HepG2 (cell line): ENCODE measurements at regions not wholly inside any gene's neighbourhood (a gene's known extent, or its start where the extent isn't known, plus 50 kb on each side); places are given as distances from the start of the nearest gene placed in this dataset.

Experiments
- ATAC-seq: fragments of 200-7000 bp; cut with Tn5 transposase; 3 replicates; pipeline ENCODE4 v1.9.1; 2020; ENCODE audit warnings: mild to moderate bottlenecking, moderate library complexity
- BruUV-seq: library from RNA; stranded (reverse); fragments of 400-500 nt; replicated peaks from 2 replicates; lab custom pipeline; 2021; lab: Mats Ljungman, UMichigan
- CTCF ChIA-PET: fragments of 300-600 bp; formaldehyde crosslinking; extraction: SDS; loops from one replicate; lab custom pipeline; 2021; ENCODE audit warnings: low total read pairs, inconsistent platforms, low intra/inter-chr PET ratio; lab: Yijun Ruan, JAX
- POLR2A ChIA-PET: fragments of 350-600 bp; sonication (Branson Sonifier 250); formaldehyde crosslinking; loops from one replicate; lab custom pipeline; 2020; ENCODE audit warnings: antibody characterized with exemption, inconsistent platforms; lab: Yijun Ruan, JAX
- DNase-seq: peaks from one replicate; pipeline ENCODE4 v3.0.0-alpha.2; 2015; ENCODE audit warnings: low spot score
- FAIRE-seq: peaks from 3 replicates; lab custom pipeline; 2011; peaks lifted over from hg19 to GRCh38; lab: Jason Lieb, UNC
- H2AFZ ChIP-seq: one replicate; pipeline ENCODE4 v1.6.1; 2011; ENCODE audit warnings: low read length, inconsistent platforms
- H3K27ac ChIP-seq: fragments of 300-600 bp; 3 replicates; pipeline ENCODE4 v1.8.0; 2011; ENCODE audit warnings: mixed run types, mild to moderate bottlenecking, mixed read lengths, low read length, inconsistent platforms; ENCODE audit not compliant: insufficient read depth; ENCODE audit errors: extremely low read length
- H3K27me3 ChIP-seq, 2 experiments: fragments of 200-600 bp in 1 of 2; 2 replicates in 1 of 2; 3 replicates in 1 of 2; pipeline versions ENCODE4 v1.6.0 to v1.8.0; 2011; ENCODE audit warnings: low read length in 2 of 2, mild to moderate bottlenecking in 2 of 2, moderate library complexity in 2 of 2, inconsistent platforms in 1 of 2; ENCODE audit not compliant: insufficient read depth in 2 of 2, control insufficient read depth in 1 of 2
- H3K36me3 ChIP-seq, 2 experiments: fragments of 200-600 bp in 1 of 2; replicated peaks in 1 of 2; 2 replicates in 1 of 2; 3 replicates in 1 of 2; pipeline versions ENCODE4 v1.5.1 to v1.8.0; 2011; ENCODE audit warnings: low read length in 2 of 2, inconsistent platforms in 1 of 2; ENCODE audit not compliant: insufficient read depth in 2 of 2, control insufficient read depth in 1 of 2
- H3K4me1 ChIP-seq: 2 replicates; pipeline ENCODE4 v1.5.1; 2012; ENCODE audit warnings: low read length, inconsistent platforms; ENCODE audit not compliant: insufficient read depth
- H3K4me2 ChIP-seq: 2 replicates; pipeline ENCODE4 v1.6.0; 2011; ENCODE audit warnings: low read depth, low read length, inconsistent platforms
- H3K4me3 ChIP-seq, 3 experiments: fragments of 200-600 bp in 1 of 3; sonication (generic), shearing (Covaris generic) in 1 of 3; replicated peaks in 1 of 3; 2 replicates each; pipeline ENCODE4 v1.5.1; 2011 to 2016; ENCODE audit warnings: low read length in 3 of 3, inconsistent platforms in 2 of 3, low read depth in 2 of 3, mild to moderate bottlenecking in 2 of 3, control low read depth in 1 of 3, mixed read lengths in 1 of 3; ENCODE audit not compliant: insufficient read depth in 1 of 3
- H3K79me2 ChIP-seq: one replicate; pipeline ENCODE4 v1.6.1; 2011; ENCODE audit warnings: low read length, inconsistent platforms; ENCODE audit not compliant: insufficient read depth
- H3K9ac ChIP-seq: 2 replicates; pipeline ENCODE4 v1.6.0; 2011; ENCODE audit warnings: mild to moderate bottlenecking, low read depth, low read length, inconsistent platforms; ENCODE audit not compliant: insufficient read depth
- H3K9me3 ChIP-seq: 2 replicates; pipeline ENCODE4 v1.5.1; 2012; ENCODE audit warnings: mild to moderate bottlenecking, low read length
- H4K20me1 ChIP-seq: 2 replicates; pipeline ENCODE4 v1.6.0; 2011; ENCODE audit warnings: inconsistent platforms, mild to moderate bottlenecking, low read length, moderate library complexity; ENCODE audit not compliant: insufficient read depth
- DNMT3B ChIP-seq: conservative IDR thresholded peaks from 2 replicates; pipeline ENCODE4 v1.6.1; 2016; ENCODE audit warnings: missing biosample characterization, control low read depth
- ELF1 ChIP-seq: sonication (generic); formaldehyde crosslinking; IDR thresholded peaks from 2 replicates; pipeline ENCODE4 v1.4.0; 2020; ENCODE audit warnings: missing genetic modification reagents
- HNRNPLL ChIP-seq: fragments of 200-400 bp; formaldehyde crosslinking; IDR thresholded peaks from 2 replicates; pipeline ENCODE4 v1.6.1; 2017; ENCODE audit warnings: mild to moderate bottlenecking, low read depth, low read length; ENCODE audit not compliant: poor library complexity, severe bottlenecking
- IKZF1 ChIP-seq: fragments of 450-650 bp; IDR thresholded peaks from 2 replicates; pipeline ENCODE4 v1.7.1; 2016
- KDM5B ChIP-seq: sonication (generic); formaldehyde crosslinking; IDR thresholded peaks from 2 replicates; pipeline ENCODE4 v1.4.0; 2020; ENCODE audit warnings: missing genetic modification reagents, mild to moderate bottlenecking, borderline replicate concordance
- MEIS2 ChIP-seq: sonication (generic); formaldehyde crosslinking; IDR thresholded peaks from 2 replicates; pipeline ENCODE4 v1.9.0; 2021; ENCODE audit warnings: mild to moderate bottlenecking, missing genetic modification reagents
- NCOR1 ChIP-seq: fragments of 200-600 bp; sonication (generic); IDR thresholded peaks from 2 replicates; pipeline ENCODE4 v1.7.0; 2017; ENCODE audit warnings: antibody characterized with exemption, low read length, borderline replicate concordance
- PAX8 ChIP-seq: sonication (generic); formaldehyde crosslinking; IDR thresholded peaks from 2 replicates; pipeline ENCODE4 v1.8.0; 2022; ENCODE audit warnings: mild to moderate bottlenecking, missing genetic modification reagents, borderline replicate concordance
- SIX4 ChIP-seq: sonication (generic); formaldehyde crosslinking; IDR thresholded peaks from 2 replicates; pipeline ENCODE4 v1.4.0; 2020; ENCODE audit warnings: missing genetic modification reagents
- ZNF180 ChIP-seq: sonication (generic); formaldehyde crosslinking; IDR thresholded peaks from 2 replicates; pipeline ENCODE4 v1.4.0; 2020; ENCODE audit warnings: low read depth, missing genetic modification reagents, borderline replicate concordance
- ZNF264 ChIP-seq: sonication (generic); formaldehyde crosslinking; IDR thresholded peaks from 2 replicates; pipeline ENCODE4 v1.4.0; 2020; ENCODE audit warnings: missing genetic modification reagents
- ZNF547 ChIP-seq: sonication (generic); formaldehyde crosslinking; IDR thresholded peaks from 2 replicates; pipeline ENCODE4 v1.5.1; 2020; ENCODE audit warnings: mild to moderate bottlenecking, missing genetic modification reagents
- ZNF644 ChIP-seq: IDR thresholded peaks from 2 replicates; pipeline ENCODE4 v1.6.1; 2016; ENCODE audit warnings: low read depth
- ZNF816 ChIP-seq: sonication (generic); formaldehyde crosslinking; IDR thresholded peaks from 2 replicates; pipeline ENCODE4 v1.8.0; 2022; ENCODE audit warnings: missing genetic modification reagents, mild to moderate bottlenecking, borderline replicate concordance
- WGBS: methylation state at CpG from one replicate; pipeline ENCODE4 v1.1.6; 2017; ENCODE audit warnings: low lambda C conversion rate; 5-methylcytosine and 5-hydroxymethylcytosine counted together
- in situ Hi-C: cut with HindIII; loops from 2 replicates; pipeline ENCODE4 v1.10.0; 2017; ENCODE audit warnings: low pct_unique_long_range_greater_than_20kb; ENCODE audit not compliant: extremely low pct_ligation_motif_present
- intact Hi-C: fragments of 100-400 bp; cut with micrococcal nuclease; formaldehyde crosslinking; loops from one replicate; pipeline ENCODE4 v1.10.0; 2022; ENCODE audit not compliant: unreplicated experiment
- TF ChIP-seq, protein P1 (sequence below): IDR thresholded peaks from 2 replicates; pipeline ENCODE4 v1.6.1; 2012; ENCODE audit warnings: inconsistent platforms
- TF ChIP-seq, protein P2 (sequence below): sonication (generic); formaldehyde crosslinking; IDR thresholded peaks from 2 replicates; pipeline ENCODE4 v1.4.0; 2020; ENCODE audit warnings: missing genetic modification reagents
- TF ChIP-seq, protein P3 (sequence below): sonication (generic); formaldehyde crosslinking; IDR thresholded peaks from 2 replicates; pipeline ENCODE4 v1.5.0; 2020; ENCODE audit warnings: missing genetic modification reagents
- TF ChIP-seq, protein P4 (sequence below): sonication (generic); formaldehyde crosslinking; IDR thresholded peaks from 2 replicates; pipeline ENCODE4 v1.5.0; 2020; ENCODE audit warnings: mild to moderate bottlenecking, missing genetic modification reagents

DNA sequence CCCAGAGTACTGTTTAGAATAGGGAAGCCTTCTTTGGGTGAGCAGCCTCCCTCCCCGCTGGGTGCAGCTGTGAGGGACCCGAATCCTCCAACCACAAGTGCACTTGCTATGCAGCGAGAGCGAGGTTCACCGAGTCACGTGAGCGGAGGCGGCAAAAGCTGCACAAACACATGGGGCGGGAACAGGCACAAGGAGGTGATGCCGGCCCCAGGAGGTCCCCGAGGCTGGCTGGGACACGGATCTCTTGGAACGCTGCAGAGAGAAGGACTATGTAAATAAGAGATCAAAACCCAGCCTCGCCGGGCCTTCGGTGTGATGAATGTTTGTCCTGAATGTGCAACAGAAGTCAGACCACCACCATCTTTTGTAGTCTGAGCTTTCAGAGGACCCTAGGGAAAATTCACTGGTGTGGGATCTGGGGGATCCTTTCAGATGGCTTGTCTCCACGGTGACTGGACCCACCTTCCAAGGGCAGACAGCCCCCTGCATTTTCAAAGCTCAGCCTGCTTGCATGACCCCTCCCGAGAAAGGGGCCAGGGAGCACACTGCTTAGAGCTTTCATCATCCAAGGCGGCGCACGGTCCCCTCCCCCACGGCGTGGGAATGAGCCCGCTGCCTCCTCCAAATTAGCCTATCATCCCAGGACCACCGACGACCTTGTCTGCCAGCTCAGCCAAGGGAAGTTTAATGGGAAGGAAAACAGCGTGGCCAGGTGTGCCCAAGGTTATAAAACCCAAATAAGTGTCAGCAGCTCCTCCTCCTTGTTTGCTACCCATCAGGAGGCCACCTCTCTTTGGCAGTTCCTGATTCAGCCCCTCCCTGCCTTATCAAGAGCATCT lies 327.7 kb downstream of the CXCL12 start (continued):
- TF ChIP-seq, protein P1, sequence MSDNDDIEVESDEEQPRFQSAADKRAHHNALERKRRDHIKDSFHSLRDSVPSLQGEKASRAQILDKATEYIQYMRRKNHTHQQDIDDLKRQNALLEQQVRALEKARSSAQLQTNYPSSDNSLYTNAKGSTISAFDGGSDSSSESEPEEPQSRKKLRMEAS, result peak; percentile 82
- TF ChIP-seq ZNF644 (CRISPR knock-in tag) (no peak), KDM5B (CRISPR knock-in tag) (peak; percentile 31; the same call in 1 of the 2 replicates), SIX4 (no peak), MEIS2 (CRISPR knock-in tag) (no peak), DNMT3B (CRISPR knock-in tag) (no peak), ZNF264 (CRISPR knock-in tag) (0 out of 2 replicates have a peak, but pooled peaks have one; percentile 49), ZNF547 (no peak)
- TF ChIP-seq, protein P2, sequence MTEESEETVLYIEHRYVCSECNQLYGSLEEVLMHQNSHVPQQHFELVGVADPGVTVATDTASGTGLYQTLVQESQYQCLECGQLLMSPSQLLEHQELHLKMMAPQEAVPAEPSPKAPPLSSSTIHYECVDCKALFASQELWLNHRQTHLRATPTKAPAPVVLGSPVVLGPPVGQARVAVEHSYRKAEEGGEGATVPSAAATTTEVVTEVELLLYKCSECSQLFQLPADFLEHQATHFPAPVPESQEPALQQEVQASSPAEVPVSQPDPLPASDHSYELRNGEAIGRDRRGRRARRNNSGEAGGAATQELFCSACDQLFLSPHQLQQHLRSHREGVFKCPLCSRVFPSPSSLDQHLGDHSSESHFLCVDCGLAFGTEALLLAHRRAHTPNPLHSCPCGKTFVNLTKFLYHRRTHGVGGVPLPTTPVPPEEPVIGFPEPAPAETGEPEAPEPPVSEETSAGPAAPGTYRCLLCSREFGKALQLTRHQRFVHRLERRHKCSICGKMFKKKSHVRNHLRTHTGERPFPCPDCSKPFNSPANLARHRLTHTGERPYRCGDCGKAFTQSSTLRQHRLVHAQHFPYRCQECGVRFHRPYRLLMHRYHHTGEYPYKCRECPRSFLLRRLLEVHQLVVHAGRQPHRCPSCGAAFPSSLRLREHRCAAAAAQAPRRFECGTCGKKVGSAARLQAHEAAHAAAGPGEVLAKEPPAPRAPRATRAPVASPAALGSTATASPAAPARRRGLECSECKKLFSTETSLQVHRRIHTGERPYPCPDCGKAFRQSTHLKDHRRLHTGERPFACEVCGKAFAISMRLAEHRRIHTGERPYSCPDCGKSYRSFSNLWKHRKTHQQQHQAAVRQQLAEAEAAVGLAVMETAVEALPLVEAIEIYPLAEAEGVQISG (CRISPR knock-in tag), result peak; percentile 32; the same call in 1 of the 2 replicates
- TF ChIP-seq, all 625 proteins: peak for 25

DNA sequence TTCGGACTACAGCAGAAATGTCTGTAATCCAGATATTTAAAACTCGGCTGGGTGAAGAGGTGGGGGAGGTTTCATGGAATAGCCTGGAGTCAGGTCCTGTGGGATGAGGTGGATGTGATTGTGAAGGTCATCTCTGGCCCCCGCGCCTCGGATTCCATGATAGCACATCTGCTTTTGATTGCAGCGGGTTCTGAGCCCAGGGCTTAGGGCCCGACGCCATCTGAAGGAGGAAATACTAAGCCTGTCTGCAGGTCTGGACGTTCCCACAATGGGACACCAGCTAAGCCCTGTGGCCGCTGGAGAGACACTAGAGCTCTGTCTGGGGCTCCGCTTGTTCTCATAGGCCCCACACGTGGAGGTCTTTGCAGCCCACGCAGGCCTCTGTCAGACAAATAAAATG lies 328.7 kb downstream of the CXCL12 start:
- no peaks in the 10 kb centered on the region for H3K9me3 ChIP-seq
- H3K4me1 ChIP-seq, result peaks cover 7% of the 10 kb centered on the region; the same call in 1 of the 2 replicates
- BruUV-seq, result no TSS peak
- no peaks in the 10 kb centered on the region for H4K20me1 ChIP-seq
- DNase-seq (no peak), FAIRE-seq (no peak), ATAC-seq (no peak)
- ChIA-PET CTCF (no interaction called here), POLR2A (no interaction called here)
- H3K4me3 ChIP-seq, result no peak overlapping the region
- H3K27me3 ChIP-seq, result peaks cover 0 to 28% of the 10 kb centered on the region in 2 experiments; a peak in 2 of 5 replicates
- WGBS, result 59% methylated on average over 13 of the region's 13 CpGs
- H3K79me2 ChIP-seq, result no peaks in the 10 kb centered on the region
- in situ Hi-C loops, result no loop called here
- H3K4me2 ChIP-seq, result no peak overlapping the region
- H3K27ac ChIP-seq, result no peak overlapping the region
- H3K9ac ChIP-seq, result no peak overlapping the region
- intact Hi-C loops, result no loop called here
- H2AFZ ChIP-seq, result no peak overlapping the region
- H3K36me3 ChIP-seq, result no peaks in the 10 kb centered on the region
- no peak for TF ChIP-seq NCOR1
- no peak for TF ChIP-seq ELF1 (CRISPR knock-in tag)
- no peak for TF ChIP-seq HNRNPLL
- no peak for TF ChIP-seq PAX8 (CRISPR knock-in tag)
- no peak for TF ChIP-seq ZNF180
- no peak for TF ChIP-seq IKZF1
- TF ChIP-seq ZNF816 (CRISPR knock-in tag), result no peak
- TF ChIP-seq, protein P3, sequence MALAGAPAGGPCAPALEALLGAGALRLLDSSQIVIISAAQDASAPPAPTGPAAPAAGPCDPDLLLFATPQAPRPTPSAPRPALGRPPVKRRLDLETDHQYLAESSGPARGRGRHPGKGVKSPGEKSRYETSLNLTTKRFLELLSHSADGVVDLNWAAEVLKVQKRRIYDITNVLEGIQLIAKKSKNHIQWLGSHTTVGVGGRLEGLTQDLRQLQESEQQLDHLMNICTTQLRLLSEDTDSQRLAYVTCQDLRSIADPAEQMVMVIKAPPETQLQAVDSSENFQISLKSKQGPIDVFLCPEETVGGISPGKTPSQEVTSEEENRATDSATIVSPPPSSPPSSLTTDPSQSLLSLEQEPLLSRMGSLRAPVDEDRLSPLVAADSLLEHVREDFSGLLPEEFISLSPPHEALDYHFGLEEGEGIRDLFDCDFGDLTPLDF (CRISPR knock-in tag), result no peak
- TF ChIP-seq, protein P4, sequence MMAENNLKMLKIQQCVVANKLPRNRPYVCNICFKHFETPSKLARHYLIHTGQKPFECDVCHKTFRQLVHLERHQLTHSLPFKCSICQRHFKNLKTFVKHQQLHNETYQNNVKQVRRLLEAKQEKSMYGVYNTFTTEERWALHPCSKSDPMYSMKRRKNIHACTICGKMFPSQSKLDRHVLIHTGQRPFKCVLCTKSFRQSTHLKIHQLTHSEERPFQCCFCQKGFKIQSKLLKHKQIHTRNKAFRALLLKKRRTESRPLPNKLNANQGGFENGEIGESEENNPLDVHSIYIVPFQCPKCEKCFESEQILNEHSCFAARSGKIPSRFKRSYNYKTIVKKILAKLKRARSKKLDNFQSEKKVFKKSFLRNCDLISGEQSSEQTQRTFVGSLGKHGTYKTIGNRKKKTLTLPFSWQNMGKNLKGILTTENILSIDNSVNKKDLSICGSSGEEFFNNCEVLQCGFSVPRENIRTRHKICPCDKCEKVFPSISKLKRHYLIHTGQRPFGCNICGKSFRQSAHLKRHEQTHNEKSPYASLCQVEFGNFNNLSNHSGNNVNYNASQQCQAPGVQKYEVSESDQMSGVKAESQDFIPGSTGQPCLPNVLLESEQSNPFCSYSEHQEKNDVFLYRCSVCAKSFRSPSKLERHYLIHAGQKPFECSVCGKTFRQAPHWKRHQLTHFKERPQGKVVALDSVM, result no peak
